ENCODE measurements at regions not wholly inside any gene's neighbourhood (a gene's known extent, or its start where the extent isn't known, plus 50 kb on each side); places are given as distances from the start of the nearest gene placed in this dataset.
A peak's percentile ranks its signal among the peaks of the same experiment; 100 is the strongest.

GRCh38 chr22:34608106-34608505 is 457.9 kb upstream of the ISX start:
- no peak for TF ChIP-seq CTCF (IDR thresholded peaks at IDR 0.05)
- H3K4me3 ChIP-seq, result no peak overlapping the region
- H3K9me3 ChIP-seq, result no peaks in the 10 kb centered on the region
- ATAC-seq (no peak), DNase-seq (no peak)
- H3K4me1 ChIP-seq (ENCODE audit: low read depth), result no peaks in the 10 kb centered on the region
- intact Hi-C loops (cut with DNase I, micrococcal nuclease), result no loop called here
- H3K36me3 ChIP-seq (ENCODE audit: low read depth), result no peaks in the 10 kb centered on the region

GRCh38 chr22:34608540-34609115 is 457.3 kb upstream of the ISX start:
- H3K36me3 ChIP-seq (ENCODE audit: low read depth), result no peaks in the 10 kb centered on the region
- no peak overlapping the region for H3K4me3 ChIP-seq
- no peak for TF ChIP-seq CTCF (IDR thresholded peaks at IDR 0.05)
- H3K9me3 ChIP-seq, result no peaks in the 10 kb centered on the region
- DNase-seq (no peak), ATAC-seq (no peak)
- no peaks in the 10 kb centered on the region for H3K4me1 ChIP-seq (ENCODE audit: low read depth)
- intact Hi-C loops (cut with DNase I, micrococcal nuclease), result no loop called here

- no peak for DNase-seq
- H3K36me3 ChIP-seq (ENCODE audit: low read depth), result no peaks in the 10 kb centered on the region
- no peaks in the 10 kb centered on the region for H3K9me3 ChIP-seq
- no peak overlapping the region for H3K4me3 ChIP-seq
- no peak for ATAC-seq
- intact Hi-C loops (cut with DNase I, micrococcal nuclease), result no loop called here
- H3K4me1 ChIP-seq (ENCODE audit: low read depth), result no peaks in the 10 kb centered on the region
- TF ChIP-seq CTCF (IDR thresholded peaks at IDR 0.05), result no peak
These were observed 456.3 kb upstream of the ISX start for GRCh38 chr22:34609646-34610045.

GRCh38 chr22:34620161-34620560 is 445.8 kb upstream of the ISX start:
- H3K4me3 ChIP-seq, result no peak overlapping the region
- H3K9me3 ChIP-seq, result no peaks in the 10 kb centered on the region
- no peak for ATAC-seq
- no peak for TF ChIP-seq CTCF (IDR thresholded peaks at IDR 0.05)
- no peaks in the 10 kb centered on the region for H3K36me3 ChIP-seq (ENCODE audit: low read depth)
- intact Hi-C loops (cut with DNase I, micrococcal nuclease), result no loop called here
- no peaks in the 10 kb centered on the region for H3K4me1 ChIP-seq (ENCODE audit: low read depth)
- no peak for DNase-seq

- no peak for ATAC-seq
- Histone ChIP-seq H3K4me3 (no peak overlapping the region), H3K4me1 (ENCODE audit: low read depth) (no peaks in the 10 kb centered on the region), H3K36me3 (ENCODE audit: low read depth) (no peaks in the 10 kb centered on the region), H3K9me3 (no peaks in the 10 kb centered on the region)
- TF ChIP-seq CTCF (IDR thresholded peaks at IDR 0.05), result no peak
- intact Hi-C loops (cut with DNase I, micrococcal nuclease), result no loop called here
- DNase-seq, result no peak
These were observed 445.1 kb upstream of the ISX start for GRCh38 chr22:34620832-34621231.

- TF ChIP-seq CTCF (IDR thresholded peaks at IDR 0.05), result no peak
- intact Hi-C loops (cut with DNase I, micrococcal nuclease), result no loop called here
- peak; percentile 92 for ATAC-seq
- no peak overlapping the region for H3K4me3 ChIP-seq
- no peaks in the 10 kb centered on the region for H3K36me3 ChIP-seq (ENCODE audit: low read depth)
- no peaks in the 10 kb centered on the region for H3K4me1 ChIP-seq (ENCODE audit: low read depth)
- peak in 1 of 3 donors; percentile 23 for DNase-seq
- no peaks in the 10 kb centered on the region for H3K9me3 ChIP-seq
These were observed 443.4 kb upstream of the ISX start for GRCh38 chr22:34622602-34623001.

All from mucosa of descending colon (tissue), 3 donors.